GM12878 (cell line): ENCODE measurements at regions not wholly inside any gene's neighbourhood (a gene's known extent, or its start where the extent isn't known, plus 50 kb on each side); places are given as distances from the start of the nearest gene placed in this dataset.

ENCODE experiments used
- CBX3 ChIP-seq: fragments of 200-600 bp; sonication (generic); IDR thresholded peaks from 2 replicates; pipeline ENCODE4 v1.6.1; 2016; ENCODE audit warnings: low read depth, borderline replicate concordance
- CREB1 ChIP-seq: IDR thresholded peaks from 2 replicates; pipeline ENCODE4 v1.6.1; 2012; ENCODE audit warnings: low read depth, mild to moderate bottlenecking, inconsistent platforms
- ESRRA ChIP-seq: IDR thresholded peaks from 2 replicates; pipeline ENCODE4 v1.6.1; 2012; ENCODE audit warnings: mild to moderate bottlenecking, low read length, improper control_type of control experiment
- POLR2AphosphoS2 ChIP-seq: IDR thresholded peaks from 2 replicates; pipeline ENCODE4 v1.6.1; 2011; ENCODE audit warnings: low read depth, mild to moderate bottlenecking, low read length, improper control_type of control experiment, moderate library complexity
- POLR2AphosphoS5 ChIP-seq: IDR thresholded peaks from 2 replicates; pipeline ENCODE4 v1.6.1; 2011; ENCODE audit warnings: mild to moderate bottlenecking, low read length, inconsistent platforms
- SMC3 ChIP-seq: IDR thresholded peaks from 2 replicates; pipeline ENCODE4 v1.6.1; 2011; ENCODE audit warnings: low read length, improper control_type of control experiment, borderline replicate concordance
- SRF ChIP-seq, 2 experiments: IDR thresholded peaks; 2 replicates each; pipeline ENCODE4 v1.6.1; 2011; ENCODE audit warnings: low read depth in 2 of 2, low read length in 2 of 2, mild to moderate bottlenecking in 1 of 2, moderate library complexity in 1 of 2
- TCF12 ChIP-seq: IDR thresholded peaks from 2 replicates; pipeline ENCODE4 v1.6.1; 2011; ENCODE audit warnings: low read depth, mild to moderate bottlenecking, low read length
- YY1 ChIP-seq: IDR thresholded peaks from 2 replicates; pipeline ENCODE4 v1.6.1; 2011; ENCODE audit warnings: low read depth, mild to moderate bottlenecking, low read length
- ZNF274 ChIP-seq: IDR thresholded peaks from one replicate; pipeline ENCODE4 v1.8.0; 2011; ENCODE audit not compliant: insufficient read length, insufficient read depth
- TF ChIP-seq, protein P1 (sequence below): IDR thresholded peaks from 2 replicates; pipeline ENCODE4 v1.6.1; 2011; ENCODE audit warnings: borderline replicate concordance, low read depth, mild to moderate bottlenecking, moderate library complexity, mixed read lengths, low read length; ENCODE audit not compliant: insufficient read depth; ENCODE audit errors: extremely low read length
- TF ChIP-seq, protein P2 (sequence below): IDR thresholded peaks from 2 replicates; pipeline ENCODE4 v1.6.1; 2011; ENCODE audit warnings: borderline replicate concordance, low read depth, mild to moderate bottlenecking, moderate library complexity, low read length; ENCODE audit not compliant: insufficient read depth, poor library complexity, severe bottlenecking
- TF ChIP-seq, protein P3 (sequence below), 3 experiments: IDR thresholded peaks in 2 of 3; conservative IDR thresholded peaks in 1 of 3; 2 replicates each; pipeline ENCODE4 v1.5.1; 2011; ENCODE audit warnings: low read depth in 3 of 3, low read length in 3 of 3, mild to moderate bottlenecking in 3 of 3, control low read depth in 2 of 3, moderate library complexity in 2 of 3, inconsistent platforms in 1 of 3, mixed read lengths in 1 of 3; ENCODE audit not compliant: control insufficient read depth in 2 of 3, insufficient read depth in 1 of 3; ENCODE audit errors: extremely low read depth in 1 of 3

DNA sequence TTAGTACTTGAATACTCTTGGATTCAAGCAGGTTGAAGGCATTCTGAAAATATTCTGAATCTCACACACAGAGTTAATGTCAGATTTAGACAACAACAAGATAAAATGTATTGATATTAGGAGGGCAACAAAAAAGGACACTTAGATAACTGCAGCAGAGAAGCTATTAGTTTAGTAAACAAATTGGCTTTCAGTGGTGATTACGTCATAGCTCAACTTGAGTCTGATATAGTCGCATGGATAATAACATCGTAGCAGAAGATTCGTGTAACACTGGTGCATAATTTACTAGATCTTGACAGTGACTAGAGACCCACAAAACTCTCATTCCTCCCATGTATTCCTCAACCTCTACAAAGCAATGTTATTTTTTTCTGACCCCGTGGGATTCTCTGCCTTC lies 268.3 kb downstream of the KCNJ2 start:
- no peak for TF ChIP-seq POLR2AphosphoS2
- TF ChIP-seq, protein P1, sequence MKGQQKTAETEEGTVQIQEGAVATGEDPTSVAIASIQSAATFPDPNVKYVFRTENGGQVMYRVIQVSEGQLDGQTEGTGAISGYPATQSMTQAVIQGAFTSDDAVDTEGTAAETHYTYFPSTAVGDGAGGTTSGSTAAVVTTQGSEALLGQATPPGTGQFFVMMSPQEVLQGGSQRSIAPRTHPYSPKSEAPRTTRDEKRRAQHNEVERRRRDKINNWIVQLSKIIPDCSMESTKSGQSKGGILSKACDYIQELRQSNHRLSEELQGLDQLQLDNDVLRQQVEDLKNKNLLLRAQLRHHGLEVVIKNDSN: no peak
- no peak for TF ChIP-seq TCF12
- TF ChIP-seq CBX3: no peak
- no peak for TF ChIP-seq SMC3
- TF ChIP-seq ESRRA: no peak
- TF ChIP-seq, protein P2, sequence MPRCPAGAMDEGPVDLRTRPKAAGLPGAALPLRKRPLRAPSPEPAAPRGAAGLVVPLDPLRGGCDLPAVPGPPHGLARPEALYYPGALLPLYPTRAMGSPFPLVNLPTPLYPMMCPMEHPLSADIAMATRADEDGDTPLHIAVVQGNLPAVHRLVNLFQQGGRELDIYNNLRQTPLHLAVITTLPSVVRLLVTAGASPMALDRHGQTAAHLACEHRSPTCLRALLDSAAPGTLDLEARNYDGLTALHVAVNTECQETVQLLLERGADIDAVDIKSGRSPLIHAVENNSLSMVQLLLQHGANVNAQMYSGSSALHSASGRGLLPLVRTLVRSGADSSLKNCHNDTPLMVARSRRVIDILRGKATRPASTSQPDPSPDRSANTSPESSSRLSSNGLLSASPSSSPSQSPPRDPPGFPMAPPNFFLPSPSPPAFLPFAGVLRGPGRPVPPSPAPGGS: no peak
- no peak for TF ChIP-seq POLR2AphosphoS5
- TF ChIP-seq, protein P3, sequence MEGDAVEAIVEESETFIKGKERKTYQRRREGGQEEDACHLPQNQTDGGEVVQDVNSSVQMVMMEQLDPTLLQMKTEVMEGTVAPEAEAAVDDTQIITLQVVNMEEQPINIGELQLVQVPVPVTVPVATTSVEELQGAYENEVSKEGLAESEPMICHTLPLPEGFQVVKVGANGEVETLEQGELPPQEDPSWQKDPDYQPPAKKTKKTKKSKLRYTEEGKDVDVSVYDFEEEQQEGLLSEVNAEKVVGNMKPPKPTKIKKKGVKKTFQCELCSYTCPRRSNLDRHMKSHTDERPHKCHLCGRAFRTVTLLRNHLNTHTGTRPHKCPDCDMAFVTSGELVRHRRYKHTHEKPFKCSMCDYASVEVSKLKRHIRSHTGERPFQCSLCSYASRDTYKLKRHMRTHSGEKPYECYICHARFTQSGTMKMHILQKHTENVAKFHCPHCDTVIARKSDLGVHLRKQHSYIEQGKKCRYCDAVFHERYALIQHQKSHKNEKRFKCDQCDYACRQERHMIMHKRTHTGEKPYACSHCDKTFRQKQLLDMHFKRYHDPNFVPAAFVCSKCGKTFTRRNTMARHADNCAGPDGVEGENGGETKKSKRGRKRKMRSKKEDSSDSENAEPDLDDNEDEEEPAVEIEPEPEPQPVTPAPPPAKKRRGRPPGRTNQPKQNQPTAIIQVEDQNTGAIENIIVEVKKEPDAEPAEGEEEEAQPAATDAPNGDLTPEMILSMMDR (IDR thresholded peaks at IDR 0.05 in 2 of 3, conservative IDR thresholded peaks at IDR 0.05 in 1 of 3; ENCODE audit: control insufficient read depth in 2 of 3, extremely low read depth in 1 of 3, insufficient read depth in 1 of 3, low read depth in 3 of 3, low read length in 3 of 3): no peak
- no peak for TF ChIP-seq YY1
- TF ChIP-seq ZNF274: no peak
- TF ChIP-seq SRF (IDR thresholded peaks at IDR 0.05; ENCODE audit: low read depth in 2 of 2, low read length in 2 of 2): no peak
- TF ChIP-seq CREB1: no peak
